GM18499 (cell line): ENCODE measurements at regions not wholly inside any gene's neighbourhood (a gene's known extent, or its start where the extent isn't known, plus 50 kb on each side); places are given as distances from the start of the nearest gene placed in this dataset.

Experiments
- ATAC-seq: cut with Tn5 transposase; IDR thresholded peaks from one replicate; pipeline ENCODE4 v1.9.1; 2021; ENCODE audit warnings: moderate number of reproducible peaks; ENCODE audit not compliant: insufficient read depth, unreplicated experiment

- no peak for ATAC-seq
Measured at GRCh38 chr18:45549290-45549689, 66.0 kb upstream of the SLC14A2 start.

- no peak for ATAC-seq
Measured at GRCh38 chr18:45551142-45551815, 64.0 kb upstream of the SLC14A2 start.

DNA sequence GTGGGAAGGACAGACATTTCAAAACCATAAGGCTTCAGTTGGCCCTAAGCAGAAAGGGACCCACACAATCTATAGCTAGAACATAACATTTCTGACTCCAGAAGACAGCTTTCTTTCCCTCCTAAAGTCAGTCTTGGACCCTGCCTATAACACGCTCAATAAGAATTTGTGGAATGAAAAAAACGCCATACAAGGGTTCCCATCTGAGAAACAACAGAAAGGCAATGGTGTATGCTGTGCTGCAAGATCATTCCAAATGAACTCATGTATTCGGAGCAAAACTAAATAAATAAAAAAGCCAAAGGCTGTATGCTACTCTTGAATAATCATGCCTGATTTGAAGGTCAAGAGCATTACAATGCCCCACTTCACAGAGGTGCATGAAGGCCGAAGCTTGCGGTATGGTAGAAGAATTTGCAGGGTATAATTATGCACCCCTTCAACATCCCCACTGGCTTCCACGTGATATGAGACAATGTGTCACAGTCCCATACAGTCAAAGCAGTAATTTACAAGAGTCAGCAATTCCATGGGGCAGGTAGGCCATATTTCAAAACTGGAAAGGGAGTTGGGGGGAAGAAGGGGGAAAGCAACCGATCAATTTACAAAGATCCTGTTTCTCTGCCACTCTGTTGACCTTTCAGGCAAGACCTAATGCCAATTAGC lies 61.4 kb upstream of the SLC14A2 start:
- ATAC-seq = no peak

DNA sequence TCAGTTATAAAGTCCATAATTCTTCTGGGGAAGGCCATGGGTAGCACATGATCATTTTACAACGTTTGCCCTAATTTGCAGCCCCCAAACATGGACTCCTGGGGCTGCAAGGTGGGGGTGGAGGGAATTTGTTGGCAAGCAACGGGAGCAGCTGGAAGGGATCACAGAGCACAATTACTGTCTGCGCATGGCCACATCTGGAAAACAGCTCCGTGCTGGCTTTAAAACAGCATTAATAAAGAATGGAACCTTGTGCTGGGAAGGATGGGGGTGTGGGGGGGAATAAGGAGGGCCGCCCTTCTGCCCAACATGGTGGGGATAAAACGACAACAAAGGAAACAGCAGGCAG lies 60.9 kb upstream of the SLC14A2 start:
- ATAC-seq = no peak

DNA sequence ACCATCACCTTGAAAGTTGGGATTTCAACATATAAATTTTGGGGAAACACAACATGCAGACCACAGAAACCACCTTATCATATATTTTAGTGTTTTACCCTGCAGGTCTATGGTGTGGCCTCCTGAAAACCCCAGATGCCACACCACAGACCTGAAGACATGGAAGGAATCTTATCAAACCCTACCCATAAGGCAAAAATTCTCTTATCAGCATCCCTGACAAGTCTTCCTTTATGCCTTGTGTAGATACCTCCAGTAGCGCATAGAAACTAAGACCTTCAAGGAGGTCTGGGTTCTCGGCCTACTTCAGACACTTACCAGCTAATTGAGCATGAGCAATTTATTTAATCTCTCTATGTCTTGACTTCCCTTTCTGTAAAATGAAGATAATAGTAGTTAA lies 59.1 kb upstream of the SLC14A2 start:
- ATAC-seq = no peak

- no peak for ATAC-seq
Measured at GRCh38 chr18:45557287-45557686, 58.0 kb upstream of the SLC14A2 start.

DNA sequence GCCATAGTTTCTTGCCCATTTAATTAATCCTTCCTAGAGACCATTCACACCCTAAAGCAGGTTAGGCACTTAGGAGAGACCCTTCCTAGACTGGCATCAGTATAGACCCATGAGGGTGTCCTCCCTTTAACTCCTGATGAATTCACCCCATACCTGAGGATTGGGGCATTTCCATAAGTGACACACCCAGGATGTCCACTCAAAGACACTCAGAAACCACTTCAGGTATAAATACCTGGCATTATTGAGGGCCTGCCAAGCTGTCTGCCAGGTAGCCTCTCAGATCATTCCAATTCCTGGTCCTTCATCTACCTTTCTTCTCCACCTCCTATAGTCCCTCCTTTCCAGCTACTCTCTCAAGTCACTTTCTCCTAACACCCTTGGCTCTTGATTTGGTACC lies 57.5 kb upstream of the SLC14A2 start:
- ATAC-seq = no peak

DNA sequence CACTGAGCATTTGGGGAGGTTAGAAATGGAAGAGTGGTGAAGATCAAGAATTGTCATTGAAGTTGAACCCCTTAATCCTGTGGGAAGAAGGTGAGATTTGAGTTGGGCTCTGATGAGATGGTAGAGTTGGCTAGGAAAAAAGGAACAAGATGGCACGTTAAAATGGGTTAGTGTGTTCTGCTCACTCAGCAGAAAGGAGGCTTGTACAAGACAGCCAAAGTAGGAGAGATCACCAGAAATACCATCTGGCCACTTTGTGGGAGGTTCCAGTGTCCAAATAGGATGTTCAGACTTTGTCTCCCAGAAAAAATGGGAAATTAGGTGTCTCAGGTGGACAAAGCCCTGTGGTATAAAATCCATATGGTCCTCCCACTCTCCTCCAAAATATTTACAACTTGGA lies 56.0 kb upstream of the SLC14A2 start:
- ATAC-seq = no peak

DNA sequence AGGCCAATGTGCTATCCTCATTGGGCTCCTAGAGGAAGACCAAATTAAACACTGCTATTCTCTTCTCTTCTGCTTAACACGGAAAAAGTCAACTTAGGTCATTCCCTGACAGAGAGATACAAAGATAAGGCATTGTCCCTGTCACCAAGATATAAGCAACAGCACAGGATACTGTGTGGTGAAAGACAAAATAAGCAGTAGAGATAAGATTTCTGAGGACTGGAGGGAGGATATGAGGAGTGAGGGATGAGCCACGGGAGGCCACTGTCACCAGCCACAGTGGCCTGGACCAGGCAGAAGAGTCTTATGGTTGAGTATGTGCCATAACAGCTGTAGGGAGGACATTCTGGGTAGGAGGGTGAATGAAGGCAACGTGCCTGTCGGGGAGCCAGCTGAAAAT lies 54.4 kb upstream of the SLC14A2 start:
- ATAC-seq = no peak

GRCh38 chr18:45562567-45563479 lies 52.5 kb upstream of the SLC14A2 start:
- no peak for ATAC-seq

- ATAC-seq = no peak
Measured at GRCh38 chr18:45565280-45565970, 49.9 kb upstream of the SLC14A2 start.
